A673 (cell line): ENCODE measurements at regions not wholly inside any gene's neighbourhood (a gene's known extent, or its start where the extent isn't known, plus 50 kb on each side); places are given as distances from the start of the nearest gene placed in this dataset.

Source experiments
- EZH2 ChIP-seq: fragments of 200-600 bp; sonication (generic); IDR thresholded peaks from 2 replicates; pipeline ENCODE4 v1.6.1; 2017; ENCODE audit warnings: borderline replicate concordance, low read depth, mild to moderate bottlenecking, mixed read lengths, antibody characterized with exemption, low read length; ENCODE audit not compliant: poor library complexity, severe bottlenecking
- TF ChIP-seq, protein P1 (sequence below): fragments of 300-800, 200-600 bp; sonication (generic); conservative IDR thresholded peaks from 2 replicates; pipeline ENCODE4 v1.5.1; 2017; ENCODE audit warnings: low read depth, mild to moderate bottlenecking, antibody characterized with exemption, low read length, moderate library complexity, mixed read lengths

DNA sequence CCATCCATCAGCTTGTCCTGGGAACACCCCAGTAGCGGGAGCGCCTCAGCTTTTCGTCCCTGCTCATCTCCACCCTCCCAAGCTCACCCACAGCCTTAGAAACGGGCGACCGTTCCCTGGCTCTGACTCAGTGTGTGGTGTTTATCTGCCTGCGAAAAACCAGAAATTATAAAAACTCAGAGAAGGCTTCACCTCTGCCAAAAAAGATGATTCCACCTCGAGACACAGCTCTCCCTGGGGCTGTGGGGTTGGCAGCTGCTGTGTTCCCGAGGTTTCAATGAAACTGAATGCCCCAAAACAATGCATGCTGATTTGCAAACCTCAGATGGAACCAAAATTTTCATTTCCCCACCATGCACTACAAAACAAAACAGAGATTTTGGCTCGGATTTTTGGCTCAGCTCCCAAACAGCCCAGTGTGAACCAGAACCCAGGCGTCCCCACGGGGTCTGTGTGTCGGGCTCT is 62.4 kb upstream of the MED9 start:
- TF ChIP-seq, protein P1, sequence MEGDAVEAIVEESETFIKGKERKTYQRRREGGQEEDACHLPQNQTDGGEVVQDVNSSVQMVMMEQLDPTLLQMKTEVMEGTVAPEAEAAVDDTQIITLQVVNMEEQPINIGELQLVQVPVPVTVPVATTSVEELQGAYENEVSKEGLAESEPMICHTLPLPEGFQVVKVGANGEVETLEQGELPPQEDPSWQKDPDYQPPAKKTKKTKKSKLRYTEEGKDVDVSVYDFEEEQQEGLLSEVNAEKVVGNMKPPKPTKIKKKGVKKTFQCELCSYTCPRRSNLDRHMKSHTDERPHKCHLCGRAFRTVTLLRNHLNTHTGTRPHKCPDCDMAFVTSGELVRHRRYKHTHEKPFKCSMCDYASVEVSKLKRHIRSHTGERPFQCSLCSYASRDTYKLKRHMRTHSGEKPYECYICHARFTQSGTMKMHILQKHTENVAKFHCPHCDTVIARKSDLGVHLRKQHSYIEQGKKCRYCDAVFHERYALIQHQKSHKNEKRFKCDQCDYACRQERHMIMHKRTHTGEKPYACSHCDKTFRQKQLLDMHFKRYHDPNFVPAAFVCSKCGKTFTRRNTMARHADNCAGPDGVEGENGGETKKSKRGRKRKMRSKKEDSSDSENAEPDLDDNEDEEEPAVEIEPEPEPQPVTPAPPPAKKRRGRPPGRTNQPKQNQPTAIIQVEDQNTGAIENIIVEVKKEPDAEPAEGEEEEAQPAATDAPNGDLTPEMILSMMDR, result no peak
- no peak for TF ChIP-seq EZH2
